T47D (cell line): ENCODE measurements at regions not wholly inside any gene's neighbourhood (a gene's known extent, or its start where the extent isn't known, plus 50 kb on each side); places are given as distances from the start of the nearest gene placed in this dataset.

Experiments used
- DNase-seq, 2 experiments: peaks; one replicate each; pipeline versions ENCODE4 v3.0.0 to v3.0.0-alpha.2; 2011 to 2012; ENCODE audit warnings: low read depth in 1 of 2, low spot score in 1 of 2
- JUND ChIP-seq: IDR thresholded peaks from 2 replicates; pipeline ENCODE4 v1.6.1; 2012; ENCODE audit warnings: low read depth
- in situ Hi-C: cut with HindIII; loops from 2 replicates; pipeline ENCODE4 v1.10.0; 2016; ENCODE audit warnings: low sequenced_read_pairs, low pct_unique_long_range_greater_than_20kb

DNA sequence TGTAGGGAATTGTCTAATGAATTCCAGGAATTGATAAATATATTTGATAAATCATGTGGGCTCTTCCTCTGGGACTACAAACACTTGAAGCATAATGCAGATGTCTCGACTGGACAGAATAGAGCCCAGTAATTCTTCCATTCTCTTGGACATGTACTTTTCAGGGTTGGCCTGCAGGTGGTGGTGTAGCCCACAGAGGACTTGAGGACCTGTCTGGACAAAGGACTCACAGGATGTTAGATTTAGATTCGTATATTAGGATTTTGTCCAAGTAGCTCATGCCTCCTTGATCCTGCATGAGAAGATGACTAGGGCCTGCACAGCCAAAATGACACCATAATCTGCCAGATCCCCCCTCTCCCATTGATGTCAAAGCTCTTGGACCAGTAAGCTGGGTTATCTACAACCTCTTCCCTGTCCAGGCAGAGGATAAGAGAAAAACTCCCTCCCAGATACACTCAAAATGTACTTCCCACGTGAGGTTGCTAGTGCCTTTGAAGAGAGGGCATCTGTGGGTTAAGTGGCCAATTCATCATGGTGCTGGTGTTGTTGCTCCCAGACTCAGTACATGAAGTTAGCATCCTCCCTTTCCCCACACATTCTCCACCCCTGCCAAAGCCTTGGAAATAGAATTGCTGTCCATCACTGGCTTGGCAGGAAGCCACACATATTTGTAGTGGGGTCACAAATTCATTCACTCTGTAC, 88.6 kb upstream of the ZNF280D start:
- in situ Hi-C loops: no loop called here
- no peak for TF ChIP-seq JUND
- peak in 1 of 2 experiments; percentile 67 for DNase-seq

GRCh38 chr15:56820333-56820732, 87.0 kb upstream of the ZNF280D start:
- no peak for TF ChIP-seq JUND
- DNase-seq: no peak
- in situ Hi-C loops: no loop called here

- no peak for DNase-seq
- TF ChIP-seq JUND: no peak
- in situ Hi-C loops: no loop called here
Measured at GRCh38 chr15:56817321-56818080, 84.2 kb upstream of the ZNF280D start.

GRCh38 chr15:56816781-56817180, 83.5 kb upstream of the ZNF280D start:
- no peak for TF ChIP-seq JUND
- in situ Hi-C loops: no loop called here
- no peak for DNase-seq

- DNase-seq: no peak
- in situ Hi-C loops: no loop called here
- TF ChIP-seq JUND: no peak
Measured at GRCh38 chr15:56815247-56815646, 81.9 kb upstream of the ZNF280D start.

GRCh38 chr15:56814429-56814828, 81.1 kb upstream of the ZNF280D start:
- DNase-seq: no peak
- TF ChIP-seq JUND: no peak
- in situ Hi-C loops: no loop called here

DNA sequence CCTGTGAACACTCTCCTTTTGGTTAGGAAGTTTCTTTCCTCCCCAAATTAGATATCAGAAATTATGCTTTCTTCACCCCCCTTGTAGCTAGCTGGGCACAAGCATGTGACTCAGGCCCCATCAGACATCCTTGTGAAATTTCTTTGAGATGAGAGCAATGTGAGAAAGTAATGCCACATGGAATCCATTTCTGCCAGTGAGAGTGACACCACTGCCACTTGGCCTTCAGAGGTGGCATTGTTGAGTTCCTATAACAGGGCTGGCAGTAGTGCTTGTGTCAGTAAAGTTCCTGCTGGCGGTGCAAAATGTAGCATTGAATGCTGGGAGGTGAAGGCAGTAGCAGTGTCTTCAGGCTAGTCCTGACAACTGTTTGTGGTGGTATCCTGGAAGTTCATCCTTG, 80.7 kb upstream of the ZNF280D start:
- TF ChIP-seq JUND: no peak
- in situ Hi-C loops: no loop called here
- DNase-seq: no peak

DNA sequence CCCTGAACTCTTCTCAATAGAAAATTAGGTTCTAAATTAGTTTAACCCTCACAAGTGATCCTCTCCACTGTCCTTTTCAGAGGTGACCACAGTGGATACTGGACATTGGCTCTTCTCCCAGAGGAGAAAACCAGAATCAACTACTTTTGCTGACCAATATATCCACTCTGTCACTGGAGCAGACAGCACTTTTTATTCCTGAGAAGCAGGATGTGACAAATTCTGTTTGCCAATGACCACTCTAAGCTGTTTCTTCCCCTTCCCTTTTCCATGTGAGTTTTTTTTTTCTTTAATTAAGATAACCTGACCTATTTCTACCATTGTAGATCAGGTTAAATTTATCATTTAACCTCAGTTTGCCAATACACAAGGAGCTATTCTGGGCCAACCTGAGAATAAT, 79.7 kb upstream of the ZNF280D start:
- no peak for DNase-seq
- in situ Hi-C loops: no loop called here
- TF ChIP-seq JUND: no peak

GRCh38 chr15:56812221-56812620, 78.9 kb upstream of the ZNF280D start:
- DNase-seq: no peak
- TF ChIP-seq JUND: no peak
- in situ Hi-C loops: no loop called here

- TF ChIP-seq JUND: no peak
- no peak for DNase-seq
- in situ Hi-C loops: no loop called here
Measured at GRCh38 chr15:56811586-56811985, 78.3 kb upstream of the ZNF280D start.

DNA sequence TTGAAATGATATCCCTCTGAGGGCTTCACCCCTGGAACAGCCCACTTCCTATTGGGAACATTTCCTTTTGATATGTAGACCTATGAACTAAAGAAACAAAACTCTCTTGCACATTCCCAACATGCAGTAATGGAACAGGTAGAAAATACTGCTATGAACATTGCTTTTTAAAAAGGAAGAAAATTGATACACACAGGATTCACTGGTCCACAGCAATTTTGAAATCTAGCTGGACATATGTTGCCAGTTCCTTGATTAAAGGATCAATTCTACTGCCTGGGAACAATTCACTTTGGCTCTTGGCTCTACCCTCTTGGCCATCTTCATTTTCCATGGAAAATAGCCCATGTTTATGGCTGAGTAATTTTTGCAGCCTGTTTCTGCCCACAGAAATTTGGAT, 74.9 kb upstream of the ZNF280D start:
- no peak for TF ChIP-seq JUND
- DNase-seq: no peak
- in situ Hi-C loops: no loop called here

DNA sequence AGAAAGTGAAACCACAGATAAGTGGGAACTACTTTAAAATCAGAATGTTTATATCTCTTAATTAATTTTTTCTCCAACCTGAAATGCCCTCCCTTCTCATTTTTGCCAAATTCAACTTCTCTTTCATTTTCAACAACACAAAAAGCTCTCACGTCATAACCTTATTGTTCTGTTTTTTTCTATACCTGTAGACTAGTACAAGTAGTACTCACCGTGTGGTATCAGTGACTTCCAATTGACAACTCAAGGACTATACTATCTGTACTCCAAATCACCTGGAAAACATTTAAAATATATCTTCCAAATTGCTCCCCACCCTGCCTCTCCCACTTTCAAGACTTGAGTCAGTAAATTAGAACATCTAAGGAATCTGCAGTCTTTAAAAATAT, 72.8 kb upstream of the ZNF280D start:
- DNase-seq: no peak
- TF ChIP-seq JUND: no peak
- in situ Hi-C loops: no loop called here

- no peak for DNase-seq
- in situ Hi-C loops: no loop called here
- no peak for TF ChIP-seq JUND
Measured at GRCh38 chr15:56805466-56806147, 72.3 kb upstream of the ZNF280D start.
